ENCODE measurements at regions not wholly inside any gene's neighbourhood (a gene's known extent, or its start where the extent isn't known, plus 50 kb on each side); places are given as distances from the start of the nearest gene placed in this dataset.

GRCh38 chr4:143773998-143774895 lies 73.8 kb upstream of the FREM3 start:
- TF ChIP-seq ZNF8 (CRISPR knock-in tag; IDR thresholded peaks at IDR 0.05), result no peak
- no peak for TF ChIP-seq RARB (CRISPR knock-in tag; IDR thresholded peaks at IDR 0.05)
- TF ChIP-seq, protein P1, sequence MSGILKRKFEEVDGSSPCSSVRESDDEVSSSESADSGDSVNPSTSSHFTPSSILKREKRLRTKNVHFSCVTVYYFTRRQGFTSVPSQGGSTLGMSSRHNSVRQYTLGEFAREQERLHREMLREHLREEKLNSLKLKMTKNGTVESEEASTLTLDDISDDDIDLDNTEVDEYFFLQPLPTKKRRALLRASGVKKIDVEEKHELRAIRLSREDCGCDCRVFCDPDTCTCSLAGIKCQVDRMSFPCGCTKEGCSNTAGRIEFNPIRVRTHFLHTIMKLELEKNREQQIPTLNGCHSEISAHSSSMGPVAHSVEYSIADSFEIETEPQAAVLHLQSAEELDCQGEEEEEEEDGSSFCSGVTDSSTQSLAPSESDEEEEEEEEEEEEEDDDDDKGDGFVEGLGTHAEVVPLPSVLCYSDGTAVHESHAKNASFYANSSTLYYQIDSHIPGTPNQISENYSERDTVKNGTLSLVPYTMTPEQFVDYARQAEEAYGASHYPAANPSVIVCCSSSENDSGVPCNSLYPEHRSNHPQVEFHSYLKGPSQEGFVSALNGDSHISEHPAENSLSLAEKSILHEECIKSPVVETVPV (CRISPR knock-in tag; IDR thresholded peaks at IDR 0.05), result no peak
- TF ChIP-seq TSHZ2 (CRISPR knock-in tag; IDR thresholded peaks at IDR 0.05), result no peak
- TF ChIP-seq, protein P2, sequence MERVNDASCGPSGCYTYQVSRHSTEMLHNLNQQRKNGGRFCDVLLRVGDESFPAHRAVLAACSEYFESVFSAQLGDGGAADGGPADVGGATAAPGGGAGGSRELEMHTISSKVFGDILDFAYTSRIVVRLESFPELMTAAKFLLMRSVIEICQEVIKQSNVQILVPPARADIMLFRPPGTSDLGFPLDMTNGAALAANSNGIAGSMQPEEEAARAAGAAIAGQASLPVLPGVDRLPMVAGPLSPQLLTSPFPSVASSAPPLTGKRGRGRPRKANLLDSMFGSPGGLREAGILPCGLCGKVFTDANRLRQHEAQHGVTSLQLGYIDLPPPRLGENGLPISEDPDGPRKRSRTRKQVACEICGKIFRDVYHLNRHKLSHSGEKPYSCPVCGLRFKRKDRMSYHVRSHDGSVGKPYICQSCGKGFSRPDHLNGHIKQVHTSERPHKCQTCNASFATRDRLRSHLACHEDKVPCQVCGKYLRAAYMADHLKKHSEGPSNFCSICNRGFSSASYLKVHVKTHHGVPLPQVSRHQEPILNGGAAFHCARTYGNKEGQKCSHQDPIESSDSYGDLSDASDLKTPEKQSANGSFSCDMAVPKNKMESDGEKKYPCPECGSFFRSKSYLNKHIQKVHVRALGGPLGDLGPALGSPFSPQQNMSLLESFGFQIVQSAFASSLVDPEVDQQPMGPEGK (CRISPR knock-in tag; IDR thresholded peaks at IDR 0.05; ENCODE audit: borderline replicate concordance), result no peak
- no peak for TF ChIP-seq ESRRG (CRISPR knock-in tag; IDR thresholded peaks at IDR 0.05)
- no peak for TF ChIP-seq ZFP30 (CRISPR knock-in tag; IDR thresholded peaks at IDR 0.05)
- no peak for TF ChIP-seq GLIS3 (CRISPR knock-in tag; IDR thresholded peaks at IDR 0.05)
- TF ChIP-seq BACH2 (CRISPR knock-in tag; IDR thresholded peaks at IDR 0.05; ENCODE audit: borderline replicate concordance), result no peak
- no peak for TF ChIP-seq SNAI2 (CRISPR knock-in tag; IDR thresholded peaks at IDR 0.05)
- TF ChIP-seq PPARA (CRISPR knock-in tag; IDR thresholded peaks at IDR 0.05; ENCODE audit: borderline replicate concordance), result no peak
- no peak for TF ChIP-seq CSDC2 (CRISPR knock-in tag; IDR thresholded peaks at IDR 0.05)
- no peak for TF ChIP-seq ZNF565 (CRISPR knock-in tag; conservative IDR thresholded peaks at IDR 0.05; ENCODE audit: low read depth)
- no peak for TF ChIP-seq ZFP3 (CRISPR knock-in tag; IDR thresholded peaks at IDR 0.05)
- TF ChIP-seq ZC3H10 (CRISPR knock-in tag; IDR thresholded peaks at IDR 0.05), result no peak
- no peak for TF ChIP-seq ARNTL (CRISPR knock-in tag; IDR thresholded peaks at IDR 0.05; ENCODE audit: borderline replicate concordance, low read depth)
- no peak for TF ChIP-seq ISL1 (CRISPR knock-in tag; IDR thresholded peaks at IDR 0.05)
- no peak for TF ChIP-seq TOX (CRISPR knock-in tag; IDR thresholded peaks at IDR 0.05; ENCODE audit: borderline replicate concordance)
- ATAC-seq, result peak; percentile 95

DNA sequence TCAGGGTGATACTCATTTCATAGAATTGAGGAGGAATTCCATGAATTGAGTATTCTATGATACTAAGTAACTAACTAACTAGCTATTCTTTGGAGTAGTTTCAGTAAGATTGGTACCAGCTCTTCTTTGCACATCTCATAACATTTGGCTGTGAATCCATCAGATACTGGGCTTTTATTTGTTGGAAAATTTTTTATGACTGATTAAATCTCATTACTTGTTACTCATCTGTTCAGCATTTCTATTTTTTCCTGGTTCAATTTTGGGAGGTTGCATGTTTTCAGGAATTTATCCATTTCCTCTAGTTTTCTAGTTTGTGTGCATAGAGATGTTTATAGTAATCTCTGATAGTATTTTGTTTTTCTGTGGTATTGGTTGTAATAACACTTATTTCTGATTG lies 70.8 kb upstream of the FREM3 start:
- no peak; the same call in 2 of the 3 replicates for ATAC-seq
- TF ChIP-seq CSDC2 (CRISPR knock-in tag; IDR thresholded peaks at IDR 0.05), result no peak
- TF ChIP-seq GLIS3 (CRISPR knock-in tag; IDR thresholded peaks at IDR 0.05), result no peak
- TF ChIP-seq PPARA (CRISPR knock-in tag; IDR thresholded peaks at IDR 0.05; ENCODE audit: borderline replicate concordance), result no peak
- TF ChIP-seq, protein P3, sequence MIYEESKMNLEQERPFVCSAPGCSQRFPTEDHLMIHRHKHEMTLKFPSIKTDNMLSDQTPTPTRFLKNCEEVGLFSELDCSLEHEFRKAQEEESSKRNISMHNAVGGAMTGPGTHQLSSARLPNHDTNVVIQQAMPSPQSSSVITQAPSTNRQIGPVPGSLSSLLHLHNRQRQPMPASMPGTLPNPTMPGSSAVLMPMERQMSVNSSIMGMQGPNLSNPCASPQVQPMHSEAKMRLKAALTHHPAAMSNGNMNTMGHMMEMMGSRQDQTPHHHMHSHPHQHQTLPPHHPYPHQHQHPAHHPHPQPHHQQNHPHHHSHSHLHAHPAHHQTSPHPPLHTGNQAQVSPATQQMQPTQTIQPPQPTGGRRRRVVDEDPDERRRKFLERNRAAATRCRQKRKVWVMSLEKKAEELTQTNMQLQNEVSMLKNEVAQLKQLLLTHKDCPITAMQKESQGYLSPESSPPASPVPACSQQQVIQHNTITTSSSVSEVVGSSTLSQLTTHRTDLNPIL (CRISPR knock-in tag; IDR thresholded peaks at IDR 0.05; ENCODE audit: low read depth), result no peak
- no peak for TF ChIP-seq ARNTL (CRISPR knock-in tag; IDR thresholded peaks at IDR 0.05; ENCODE audit: borderline replicate concordance, low read depth)
- no peak for TF ChIP-seq SNAI2 (CRISPR knock-in tag; IDR thresholded peaks at IDR 0.05)
- no peak for TF ChIP-seq ZFP30 (CRISPR knock-in tag; IDR thresholded peaks at IDR 0.05)
- TF ChIP-seq POU6F1 (CRISPR knock-in tag; IDR thresholded peaks at IDR 0.05; ENCODE audit: borderline replicate concordance, low read depth), result no peak
- no peak for TF ChIP-seq TOX (CRISPR knock-in tag; IDR thresholded peaks at IDR 0.05; ENCODE audit: borderline replicate concordance)
- TF ChIP-seq ZNF70 (CRISPR knock-in tag; IDR thresholded peaks at IDR 0.05), result no peak
- no peak for TF ChIP-seq OSR1 (CRISPR knock-in tag; IDR thresholded peaks at IDR 0.05)
- no peak for TF ChIP-seq ZFP3 (CRISPR knock-in tag; IDR thresholded peaks at IDR 0.05)
- TF ChIP-seq, protein P1 (CRISPR knock-in tag; IDR thresholded peaks at IDR 0.05), result no peak
- no peak for TF ChIP-seq ZC3H10 (CRISPR knock-in tag; IDR thresholded peaks at IDR 0.05)
- TF ChIP-seq, protein P2 (CRISPR knock-in tag; IDR thresholded peaks at IDR 0.05; ENCODE audit: borderline replicate concordance), result no peak
- TF ChIP-seq TSHZ2 (CRISPR knock-in tag; IDR thresholded peaks at IDR 0.05), result no peak

Data from SK-N-SH treated with all-trans-retinoic acid at 6 μM for 48 hours (cell line).